ENCODE measurements at regions not wholly inside any gene's neighbourhood (a gene's known extent, or its start where the extent isn't known, plus 50 kb on each side); places are given as distances from the start of the nearest gene placed in this dataset.

DNA sequence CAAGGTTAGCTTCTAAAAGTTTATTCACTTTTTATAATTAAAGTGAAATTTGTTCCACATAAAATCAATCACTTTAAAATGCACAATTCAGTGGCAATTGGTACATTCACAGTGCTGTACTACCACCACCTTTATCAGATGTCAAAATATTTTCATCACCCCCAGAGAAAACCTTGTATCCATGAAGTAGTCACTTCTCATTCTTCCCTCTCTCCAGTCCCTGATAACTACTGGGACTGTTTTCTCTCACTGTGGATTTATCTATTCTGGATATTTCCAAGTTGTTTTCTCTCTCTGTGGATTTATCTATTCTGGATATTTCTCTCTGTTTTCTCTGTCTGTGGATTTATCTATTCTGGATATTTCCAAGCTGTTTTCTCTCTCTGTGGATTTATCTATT, 435.4 kb upstream of the CNTNAP2 start:
- H3K27ac ChIP-seq, result no peak overlapping the region
- TF ChIP-seq, protein P1, sequence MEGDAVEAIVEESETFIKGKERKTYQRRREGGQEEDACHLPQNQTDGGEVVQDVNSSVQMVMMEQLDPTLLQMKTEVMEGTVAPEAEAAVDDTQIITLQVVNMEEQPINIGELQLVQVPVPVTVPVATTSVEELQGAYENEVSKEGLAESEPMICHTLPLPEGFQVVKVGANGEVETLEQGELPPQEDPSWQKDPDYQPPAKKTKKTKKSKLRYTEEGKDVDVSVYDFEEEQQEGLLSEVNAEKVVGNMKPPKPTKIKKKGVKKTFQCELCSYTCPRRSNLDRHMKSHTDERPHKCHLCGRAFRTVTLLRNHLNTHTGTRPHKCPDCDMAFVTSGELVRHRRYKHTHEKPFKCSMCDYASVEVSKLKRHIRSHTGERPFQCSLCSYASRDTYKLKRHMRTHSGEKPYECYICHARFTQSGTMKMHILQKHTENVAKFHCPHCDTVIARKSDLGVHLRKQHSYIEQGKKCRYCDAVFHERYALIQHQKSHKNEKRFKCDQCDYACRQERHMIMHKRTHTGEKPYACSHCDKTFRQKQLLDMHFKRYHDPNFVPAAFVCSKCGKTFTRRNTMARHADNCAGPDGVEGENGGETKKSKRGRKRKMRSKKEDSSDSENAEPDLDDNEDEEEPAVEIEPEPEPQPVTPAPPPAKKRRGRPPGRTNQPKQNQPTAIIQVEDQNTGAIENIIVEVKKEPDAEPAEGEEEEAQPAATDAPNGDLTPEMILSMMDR (IDR thresholded peaks at IDR 0.05), result no peak
- no peak for TF ChIP-seq POLR2A (IDR thresholded peaks at IDR 0.05)
- H3K4me1 ChIP-seq, result no peaks in the 10 kb centered on the region
- no peak overlapping the region for H3K4me3 ChIP-seq
- DNase-seq, result no peak
- intact Hi-C loops (cut with DNase I), result no loop called here
- H3K36me3 ChIP-seq, result no peaks in the 10 kb centered on the region
- peaks cover 0 to 5% (median 0%) of the 10 kb centered on the region in 3 donors for H3K9me3 ChIP-seq
- H3K27me3 ChIP-seq, result no peaks in the 10 kb centered on the region

DNA sequence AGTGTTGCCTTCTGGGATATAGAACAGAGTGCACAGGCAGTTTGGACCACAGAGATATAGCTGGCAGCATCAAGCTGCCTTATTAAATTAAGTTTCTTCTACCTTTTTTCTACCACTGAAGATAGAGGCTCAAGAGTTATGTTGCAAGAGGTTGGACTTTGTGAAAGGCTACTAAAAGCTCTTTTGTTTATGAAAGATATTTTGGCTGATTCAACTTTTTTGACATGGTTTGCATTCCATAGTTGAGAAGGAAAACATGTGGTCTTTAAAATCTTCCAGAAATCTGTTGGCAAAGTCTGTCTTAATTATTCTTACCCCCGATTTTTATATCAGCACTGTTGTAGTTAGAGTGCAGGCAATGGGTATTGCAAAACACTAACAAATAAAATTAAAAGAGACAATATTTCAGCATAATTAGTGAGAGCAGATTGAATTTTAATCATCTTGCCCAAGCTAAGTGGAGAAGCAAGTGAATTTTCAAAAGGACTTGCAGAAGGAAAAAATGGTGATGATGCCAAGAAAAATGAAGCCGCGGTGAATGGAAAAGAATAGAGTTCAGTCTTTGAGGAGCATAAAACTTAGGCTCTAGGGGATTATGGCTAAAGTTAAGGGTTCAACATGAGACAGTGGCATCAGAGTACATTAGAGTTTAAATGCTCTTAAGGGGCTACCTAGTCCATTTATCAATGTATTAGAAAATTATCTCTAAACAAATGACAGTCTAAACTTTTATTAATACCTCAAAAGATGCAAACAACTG, 450.9 kb upstream of the CNTNAP2 start:
- no peak overlapping the region for H3K4me3 ChIP-seq
- WGBS, 2 donors, result 62 to 76% methylated on average over 3 of the region's 3 CpGs
- H3K9me3 ChIP-seq, result peaks cover 0 to 5% (median 3%) of the 10 kb centered on the region in 3 donors
- no peaks in the 10 kb centered on the region for H3K4me1 ChIP-seq
- intact Hi-C loops (cut with DNase I), result no loop called here
- H3K36me3 ChIP-seq, result no peaks in the 10 kb centered on the region
- H3K27ac ChIP-seq, result no peak overlapping the region
- no peaks in the 10 kb centered on the region for H3K27me3 ChIP-seq
- TF ChIP-seq, protein P1 (IDR thresholded peaks at IDR 0.05), result no peak
- no peak for TF ChIP-seq POLR2A (IDR thresholded peaks at IDR 0.05)
- no peak for DNase-seq

DNA sequence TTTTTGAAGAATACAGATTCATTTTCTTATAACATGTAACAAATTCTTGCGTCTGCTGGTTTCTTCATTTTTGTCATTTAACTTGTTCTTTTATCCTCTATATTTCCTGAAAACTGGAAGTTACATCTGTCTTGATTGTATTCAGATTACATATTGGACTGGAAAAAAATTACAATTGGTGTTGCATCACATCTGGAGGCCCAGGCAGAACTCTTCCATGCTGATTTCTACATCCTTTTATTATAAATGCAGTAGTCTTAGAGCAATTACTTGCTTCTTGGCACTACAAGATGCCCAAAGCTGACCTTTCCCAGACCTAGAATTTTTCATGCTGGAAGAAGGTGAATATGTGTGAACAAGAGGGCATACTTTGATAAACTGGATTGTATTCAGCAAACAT, 460.9 kb upstream of the CNTNAP2 start:
- Histone ChIP-seq H3K4me3 (no peak overlapping the region), H3K27me3 (no peaks in the 10 kb centered on the region), H3K36me3 (no peaks in the 10 kb centered on the region), H3K27ac (no peak overlapping the region), H3K4me1 (no peaks in the 10 kb centered on the region), H3K9me3 (peaks cover 0 to 10% (median 0%) of the 10 kb centered on the region in 3 donors)
- no peak for DNase-seq
- 88 to 90% methylated on average over 1 of the region's 1 CpG for WGBS, 2 donors
- intact Hi-C loops (cut with DNase I), result no loop called here
- TF ChIP-seq, protein P1 (IDR thresholded peaks at IDR 0.05), result no peak
- no peak for TF ChIP-seq POLR2A (IDR thresholded peaks at IDR 0.05)

DNA sequence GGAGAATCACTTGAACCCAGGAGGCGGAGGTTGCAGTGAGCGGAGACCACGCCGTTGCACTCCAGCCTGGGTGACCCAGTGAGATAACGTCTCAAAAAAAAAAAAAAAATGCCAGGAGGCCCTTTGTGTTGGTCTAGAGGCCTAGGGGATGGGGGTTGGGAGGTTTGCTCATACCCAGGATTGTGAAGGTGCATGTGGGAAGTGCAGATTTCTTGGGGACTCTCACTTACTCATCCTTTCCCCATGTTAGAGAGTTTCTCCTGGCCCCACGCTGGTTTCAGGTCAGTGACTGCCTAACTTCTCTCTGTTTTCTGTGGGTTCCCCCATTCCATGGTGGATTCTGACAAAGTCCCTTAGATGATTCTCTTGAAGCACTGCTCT, 471.5 kb upstream of the CNTNAP2 start:
- intact Hi-C loops (cut with DNase I), result no loop called here
- no peak for DNase-seq
- Histone ChIP-seq H3K27ac (no peak overlapping the region), H3K36me3 (no peaks in the 10 kb centered on the region), H3K27me3 (no peaks in the 10 kb centered on the region), H3K4me3 (no peak overlapping the region), H3K4me1 (no peaks in the 10 kb centered on the region), H3K9me3 (peaks cover 0 to 9% (median 8%) of the 10 kb centered on the region in 3 donors)
- TF ChIP-seq, protein P1 (IDR thresholded peaks at IDR 0.05), result no peak
- no peak for TF ChIP-seq POLR2A (IDR thresholded peaks at IDR 0.05)
- 71 to 88% methylated on average over 5 to 6 of the region's 6 CpGs for WGBS, 2 donors

DNA sequence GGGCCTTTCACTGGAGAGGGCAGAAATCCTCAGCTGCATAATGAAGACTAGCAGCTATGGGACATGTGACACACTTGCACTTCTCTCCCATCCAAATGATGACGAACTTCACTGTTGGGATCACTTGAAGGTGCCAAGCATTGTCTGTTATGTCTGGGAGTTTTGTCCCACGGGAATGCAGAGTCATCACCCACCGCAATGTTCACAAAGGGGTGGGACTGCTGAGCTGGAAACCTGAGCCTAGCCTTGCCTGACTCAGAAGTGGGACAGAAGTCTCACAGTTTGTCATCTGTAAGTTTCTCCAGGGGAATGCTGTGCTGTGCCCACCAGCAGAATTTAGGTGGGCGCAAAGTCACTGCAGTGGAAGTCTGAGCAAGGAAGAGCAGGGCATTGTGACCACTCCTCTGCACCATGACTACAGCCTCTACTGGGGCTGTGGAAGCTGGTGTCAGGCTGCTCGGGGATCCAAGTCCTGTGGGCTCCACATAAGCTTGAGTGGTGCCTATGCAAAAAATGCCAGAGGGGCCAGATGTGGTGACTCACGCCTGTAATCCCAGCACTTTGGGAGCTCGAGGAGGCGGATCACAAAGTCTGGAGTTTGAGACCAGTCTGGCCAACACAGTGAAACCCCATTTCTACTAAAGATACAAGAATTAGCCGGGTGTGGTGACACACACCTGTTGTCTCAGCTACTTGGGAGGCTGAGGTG, 472.0 kb upstream of the CNTNAP2 start:
- Histone ChIP-seq H3K9me3 (peaks cover 0 to 9% (median 8%) of the 10 kb centered on the region in 3 donors), H3K36me3 (no peaks in the 10 kb centered on the region), H3K27me3 (no peaks in the 10 kb centered on the region), H3K4me3 (no peak overlapping the region), H3K27ac (no peak overlapping the region), H3K4me1 (no peaks in the 10 kb centered on the region)
- no peak for TF ChIP-seq POLR2A (IDR thresholded peaks at IDR 0.05)
- TF ChIP-seq, protein P1 (IDR thresholded peaks at IDR 0.05), result no peak
- WGBS, 2 donors, result 63 to 77% methylated on average over 1 to 8 of the region's 9 CpGs
- intact Hi-C loops (cut with DNase I), result no loop called here
- no peak for DNase-seq

Data from esophagus squamous epithelium (tissue), 5 donors.